ENCODE measurements at regions not wholly inside any gene's neighbourhood (a gene's known extent, or its start where the extent isn't known, plus 50 kb on each side); places are given as distances from the start of the nearest gene placed in this dataset.

GRCh38 chr3:147701195-147701594 lies 292.0 kb downstream of the ZIC1 start:
- TF ChIP-seq CTCF (conservative IDR thresholded peaks at IDR 0.05; ENCODE audit: low read depth, low read length) = no peak
- no peak for TF ChIP-seq MXI1 (IDR thresholded peaks at IDR 0.05; ENCODE audit: borderline replicate concordance, low read depth, low read length)
- TF ChIP-seq RCOR1 (IDR thresholded peaks at IDR 0.05; ENCODE audit: insufficient replicate concordance, low read length) = no peak
- no peak for TF ChIP-seq SMC3 (IDR thresholded peaks at IDR 0.05; ENCODE audit: low read depth, low read length)
- no peak for TF ChIP-seq CEBPB (IDR thresholded peaks at IDR 0.05; ENCODE audit: low read depth, low read length)
- no peak for TF ChIP-seq POLR2A (IDR thresholded peaks at IDR 0.05; ENCODE audit: low read depth, low read length)
- TF ChIP-seq RAD21 (IDR thresholded peaks at IDR 0.05; ENCODE audit: low read length) = no peak
- no peak for TF ChIP-seq RFX5 (IDR thresholded peaks at IDR 0.05; ENCODE audit: low read depth, low read length)
- TF ChIP-seq NFE2L2 (IDR thresholded peaks at IDR 0.05; ENCODE audit: low read depth, low read length) = no peak

All from IMR-90 (cell line).